ENCODE measurements at regions not wholly inside any gene's neighbourhood (a gene's known extent, or its start where the extent isn't known, plus 50 kb on each side); places are given as distances from the start of the nearest gene placed in this dataset.

DNA sequence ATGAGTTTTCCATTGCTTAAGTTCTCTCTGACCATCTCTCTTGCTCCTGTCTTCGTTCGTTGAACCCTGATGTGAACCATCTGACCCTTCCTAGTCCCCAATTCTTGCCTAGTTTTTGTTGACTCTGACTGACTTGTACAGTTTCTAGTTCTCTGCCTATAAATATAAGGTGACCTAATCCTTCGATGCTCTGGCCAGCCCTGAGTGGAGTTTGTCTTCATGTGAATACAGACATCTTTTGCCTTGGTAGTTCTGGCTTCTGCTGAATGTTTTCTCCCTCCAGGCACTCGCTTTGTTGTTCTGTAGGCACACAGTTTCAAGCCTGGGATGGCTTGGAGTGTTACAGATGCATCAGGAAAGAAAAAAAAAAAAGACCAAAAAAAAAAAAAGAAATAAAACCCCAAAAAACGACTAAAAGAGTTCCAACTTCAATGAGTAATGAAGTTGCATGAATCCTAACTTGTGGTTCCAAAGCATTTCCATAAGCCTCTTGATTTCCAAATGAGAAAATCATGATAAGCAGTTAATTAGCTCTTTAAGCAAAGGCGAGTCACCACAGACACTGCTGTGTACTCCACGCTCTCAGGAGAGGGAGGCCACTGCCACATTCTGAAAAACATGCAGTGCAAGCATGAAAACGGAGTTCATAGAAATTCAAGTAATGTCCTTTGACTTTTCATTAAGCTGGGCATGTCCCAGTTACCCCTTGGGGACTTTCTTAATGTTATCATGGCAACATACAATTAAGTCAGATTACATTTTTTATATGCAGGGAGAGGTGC lies 165.2 kb downstream of the TDRD15 start:
- no peak overlapping the region for H3K27ac ChIP-seq (ENCODE audit: low read depth, low read length)
- H3K9ac ChIP-seq (ENCODE audit: low read length) = no peak overlapping the region
- H3K36me3 ChIP-seq (ENCODE audit: low read length) = no peaks in the 10 kb centered on the region
- H2AFZ ChIP-seq (ENCODE audit: low read depth, low read length, severe bottlenecking) = no peak overlapping the region
- H3K4me3 ChIP-seq (ENCODE audit: insufficient read depth, low read length, poor library complexity, severe bottlenecking) = no peak overlapping the region
- H3K9me2 ChIP-seq (replicated peaks; ENCODE audit: insufficient read depth, low read length) = no peaks in the 10 kb centered on the region
- no peaks in the 10 kb centered on the region for H3K79me2 ChIP-seq (ENCODE audit: insufficient read depth, low read length)
- no peak overlapping the region for H3K4me2 ChIP-seq (ENCODE audit: low read depth, low read length, poor library complexity, severe bottlenecking)
- H3F3A ChIP-seq (ENCODE audit: insufficient read depth) = no peaks in the 10 kb centered on the region
- H4K20me1 ChIP-seq (ENCODE audit: low read depth, low read length) = no peaks in the 10 kb centered on the region
- no peak for TF ChIP-seq EZH2phosphoT487 (conservative IDR thresholded peaks at IDR 0.05; ENCODE audit: low read length)
- TF ChIP-seq, protein P1, sequence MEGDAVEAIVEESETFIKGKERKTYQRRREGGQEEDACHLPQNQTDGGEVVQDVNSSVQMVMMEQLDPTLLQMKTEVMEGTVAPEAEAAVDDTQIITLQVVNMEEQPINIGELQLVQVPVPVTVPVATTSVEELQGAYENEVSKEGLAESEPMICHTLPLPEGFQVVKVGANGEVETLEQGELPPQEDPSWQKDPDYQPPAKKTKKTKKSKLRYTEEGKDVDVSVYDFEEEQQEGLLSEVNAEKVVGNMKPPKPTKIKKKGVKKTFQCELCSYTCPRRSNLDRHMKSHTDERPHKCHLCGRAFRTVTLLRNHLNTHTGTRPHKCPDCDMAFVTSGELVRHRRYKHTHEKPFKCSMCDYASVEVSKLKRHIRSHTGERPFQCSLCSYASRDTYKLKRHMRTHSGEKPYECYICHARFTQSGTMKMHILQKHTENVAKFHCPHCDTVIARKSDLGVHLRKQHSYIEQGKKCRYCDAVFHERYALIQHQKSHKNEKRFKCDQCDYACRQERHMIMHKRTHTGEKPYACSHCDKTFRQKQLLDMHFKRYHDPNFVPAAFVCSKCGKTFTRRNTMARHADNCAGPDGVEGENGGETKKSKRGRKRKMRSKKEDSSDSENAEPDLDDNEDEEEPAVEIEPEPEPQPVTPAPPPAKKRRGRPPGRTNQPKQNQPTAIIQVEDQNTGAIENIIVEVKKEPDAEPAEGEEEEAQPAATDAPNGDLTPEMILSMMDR (IDR thresholded peaks at IDR 0.05; ENCODE audit: insufficient read depth, low read length, poor library complexity, severe bottlenecking) = no peak
- no peaks in the 10 kb centered on the region for H3K9me3 ChIP-seq (ENCODE audit: insufficient read depth, low read length)
- H3K27me3 ChIP-seq (ENCODE audit: low read length) = no peaks in the 10 kb centered on the region

DNA sequence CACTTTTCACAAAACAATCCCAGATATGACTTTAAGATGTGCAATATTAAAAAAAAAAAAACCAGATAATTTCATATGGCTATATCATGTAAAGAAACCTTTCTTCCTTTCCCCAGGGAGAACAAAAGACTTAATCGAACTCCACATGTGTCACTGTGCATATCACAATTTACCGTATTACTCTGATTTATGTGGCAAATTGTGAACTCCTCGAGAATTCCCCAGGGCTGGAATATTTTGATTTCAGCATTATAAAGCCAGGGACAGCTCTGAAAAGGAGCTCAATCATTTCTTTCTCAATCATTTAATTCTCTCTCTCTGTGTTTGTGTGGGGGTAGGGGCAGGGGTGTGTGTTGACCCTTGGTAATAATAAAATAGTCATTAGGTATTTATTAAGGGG lies 165.8 kb downstream of the TDRD15 start:
- H3K36me3 ChIP-seq (ENCODE audit: low read length) = no peaks in the 10 kb centered on the region

DNA sequence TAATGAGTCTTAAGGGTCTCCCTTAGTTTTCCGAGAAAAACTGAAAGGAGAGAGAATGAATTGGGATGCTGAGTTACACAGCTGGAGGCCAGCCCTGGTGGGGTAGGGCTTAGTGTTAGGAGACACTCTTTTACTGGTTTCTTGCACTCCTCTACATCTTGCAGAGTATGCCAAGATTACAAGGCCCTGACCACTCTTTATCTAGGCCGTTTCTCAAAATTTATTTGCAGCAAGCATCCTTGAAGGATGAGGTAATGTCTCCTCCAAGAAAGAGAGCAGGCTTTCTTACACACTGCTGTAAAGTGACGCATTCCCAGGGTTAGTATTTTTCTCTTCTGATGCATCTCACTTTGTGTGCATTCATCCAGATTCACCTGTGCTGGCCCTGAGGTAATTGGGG lies 166.2 kb downstream of the TDRD15 start:
- H3K4me3 ChIP-seq (ENCODE audit: insufficient read depth, low read length, poor library complexity, severe bottlenecking) = no peak overlapping the region
- H4K20me1 ChIP-seq (ENCODE audit: low read depth, low read length) = no peaks in the 10 kb centered on the region
- H3K79me2 ChIP-seq (ENCODE audit: insufficient read depth, low read length) = no peaks in the 10 kb centered on the region
- no peaks in the 10 kb centered on the region for H3K27me3 ChIP-seq (ENCODE audit: low read length)
- TF ChIP-seq, protein P1 (IDR thresholded peaks at IDR 0.05; ENCODE audit: insufficient read depth, low read length, poor library complexity, severe bottlenecking) = no peak
- TF ChIP-seq EZH2phosphoT487 (conservative IDR thresholded peaks at IDR 0.05; ENCODE audit: low read length) = no peak
- no peak overlapping the region for H2AFZ ChIP-seq (ENCODE audit: low read depth, low read length, severe bottlenecking)
- no peak overlapping the region for H3K9ac ChIP-seq (ENCODE audit: low read length)
- no peaks in the 10 kb centered on the region for H3K36me3 ChIP-seq (ENCODE audit: low read length)
- no peaks in the 10 kb centered on the region for H3K9me3 ChIP-seq (ENCODE audit: insufficient read depth, low read length)
- H3K4me2 ChIP-seq (ENCODE audit: low read depth, low read length, poor library complexity, severe bottlenecking) = no peak overlapping the region
- no peaks in the 10 kb centered on the region for H3K9me2 ChIP-seq (replicated peaks; ENCODE audit: insufficient read depth, low read length)
- H3F3A ChIP-seq (ENCODE audit: insufficient read depth) = no peaks in the 10 kb centered on the region
- H3K27ac ChIP-seq (ENCODE audit: low read depth, low read length) = no peak overlapping the region

More for the DNA sequence above, 165.8 kb downstream of the TDRD15 start:
- no peaks in the 10 kb centered on the region for H3K9me2 ChIP-seq (replicated peaks; ENCODE audit: insufficient read depth, low read length)
- H3K79me2 ChIP-seq (ENCODE audit: insufficient read depth, low read length) = no peaks in the 10 kb centered on the region
- no peak overlapping the region for H2AFZ ChIP-seq (ENCODE audit: low read depth, low read length, severe bottlenecking)
- no peaks in the 10 kb centered on the region for H3F3A ChIP-seq (ENCODE audit: insufficient read depth)
- no peaks in the 10 kb centered on the region for H3K9me3 ChIP-seq (ENCODE audit: insufficient read depth, low read length)
- no peaks in the 10 kb centered on the region for H4K20me1 ChIP-seq (ENCODE audit: low read depth, low read length)
- no peak overlapping the region for H3K27ac ChIP-seq (ENCODE audit: low read depth, low read length)
- no peak overlapping the region for H3K4me3 ChIP-seq (ENCODE audit: insufficient read depth, low read length, poor library complexity, severe bottlenecking)
- TF ChIP-seq, protein P1 (IDR thresholded peaks at IDR 0.05; ENCODE audit: insufficient read depth, low read length, poor library complexity, severe bottlenecking) = no peak
- TF ChIP-seq EZH2phosphoT487 (conservative IDR thresholded peaks at IDR 0.05; ENCODE audit: low read length) = no peak
- H3K9ac ChIP-seq (ENCODE audit: low read length) = no peak overlapping the region
- H3K27me3 ChIP-seq (ENCODE audit: low read length) = no peaks in the 10 kb centered on the region
- H3K4me2 ChIP-seq (ENCODE audit: low read depth, low read length, poor library complexity, severe bottlenecking) = no peak overlapping the region
